ENCODE measurements at regions not wholly inside any gene's neighbourhood (a gene's known extent, or its start where the extent isn't known, plus 50 kb on each side); places are given as distances from the start of the nearest gene placed in this dataset.

DNA sequence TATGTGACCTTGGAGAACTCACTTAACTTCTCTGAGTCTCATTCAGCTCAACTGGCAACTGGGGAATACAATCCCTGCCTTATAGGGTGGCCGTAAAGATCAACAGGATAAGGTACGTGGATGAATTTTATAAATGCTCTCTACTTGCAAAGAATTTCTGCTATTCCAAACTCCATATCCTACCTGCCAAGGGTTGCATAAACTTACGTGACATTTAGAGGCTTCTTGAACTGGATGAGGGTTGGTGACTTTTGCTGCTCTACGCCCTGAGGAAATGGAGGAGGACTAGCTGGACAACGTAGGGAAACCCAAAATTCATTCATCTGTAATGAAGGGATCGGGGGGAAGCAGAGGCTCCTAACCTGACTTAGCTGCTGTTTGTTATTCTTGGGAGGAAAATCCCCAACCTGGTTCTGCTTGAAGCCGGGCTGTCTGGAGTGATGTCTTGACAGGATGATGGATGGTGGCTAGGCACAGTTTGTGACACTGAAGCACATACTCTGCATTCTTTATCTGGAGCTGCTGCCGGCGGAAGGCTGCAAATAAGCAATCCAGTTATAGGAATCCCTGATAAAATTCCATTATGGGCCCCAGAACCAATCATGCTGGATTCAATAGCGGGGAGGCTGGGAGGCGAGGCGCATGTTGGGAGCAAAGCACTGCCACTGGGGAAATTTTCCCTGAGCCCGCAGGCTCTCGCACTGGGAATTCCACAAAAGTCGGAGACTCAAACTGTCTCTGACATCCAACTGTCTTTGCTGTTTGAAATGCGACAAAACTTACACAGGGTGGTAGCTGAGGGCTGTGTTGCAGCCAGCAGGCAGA, 94.7 kb upstream of the SDK2 start (continued):
- TF ChIP-seq, protein P1, sequence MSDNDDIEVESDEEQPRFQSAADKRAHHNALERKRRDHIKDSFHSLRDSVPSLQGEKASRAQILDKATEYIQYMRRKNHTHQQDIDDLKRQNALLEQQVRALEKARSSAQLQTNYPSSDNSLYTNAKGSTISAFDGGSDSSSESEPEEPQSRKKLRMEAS (IDR thresholded peaks at IDR 0.05) = no peak
- TF ChIP-seq NANOG (IDR thresholded peaks at IDR 0.05; ENCODE audit: insufficient read depth, low read depth, low read length, poor library complexity, severe bottlenecking) = no peak
- no peak for TF ChIP-seq SIRT6 (IDR thresholded peaks at IDR 0.05; ENCODE audit: low read length)
- no peak for TF ChIP-seq SP4 (IDR thresholded peaks at IDR 0.05; ENCODE audit: low read length)
- TF ChIP-seq, protein P2, sequence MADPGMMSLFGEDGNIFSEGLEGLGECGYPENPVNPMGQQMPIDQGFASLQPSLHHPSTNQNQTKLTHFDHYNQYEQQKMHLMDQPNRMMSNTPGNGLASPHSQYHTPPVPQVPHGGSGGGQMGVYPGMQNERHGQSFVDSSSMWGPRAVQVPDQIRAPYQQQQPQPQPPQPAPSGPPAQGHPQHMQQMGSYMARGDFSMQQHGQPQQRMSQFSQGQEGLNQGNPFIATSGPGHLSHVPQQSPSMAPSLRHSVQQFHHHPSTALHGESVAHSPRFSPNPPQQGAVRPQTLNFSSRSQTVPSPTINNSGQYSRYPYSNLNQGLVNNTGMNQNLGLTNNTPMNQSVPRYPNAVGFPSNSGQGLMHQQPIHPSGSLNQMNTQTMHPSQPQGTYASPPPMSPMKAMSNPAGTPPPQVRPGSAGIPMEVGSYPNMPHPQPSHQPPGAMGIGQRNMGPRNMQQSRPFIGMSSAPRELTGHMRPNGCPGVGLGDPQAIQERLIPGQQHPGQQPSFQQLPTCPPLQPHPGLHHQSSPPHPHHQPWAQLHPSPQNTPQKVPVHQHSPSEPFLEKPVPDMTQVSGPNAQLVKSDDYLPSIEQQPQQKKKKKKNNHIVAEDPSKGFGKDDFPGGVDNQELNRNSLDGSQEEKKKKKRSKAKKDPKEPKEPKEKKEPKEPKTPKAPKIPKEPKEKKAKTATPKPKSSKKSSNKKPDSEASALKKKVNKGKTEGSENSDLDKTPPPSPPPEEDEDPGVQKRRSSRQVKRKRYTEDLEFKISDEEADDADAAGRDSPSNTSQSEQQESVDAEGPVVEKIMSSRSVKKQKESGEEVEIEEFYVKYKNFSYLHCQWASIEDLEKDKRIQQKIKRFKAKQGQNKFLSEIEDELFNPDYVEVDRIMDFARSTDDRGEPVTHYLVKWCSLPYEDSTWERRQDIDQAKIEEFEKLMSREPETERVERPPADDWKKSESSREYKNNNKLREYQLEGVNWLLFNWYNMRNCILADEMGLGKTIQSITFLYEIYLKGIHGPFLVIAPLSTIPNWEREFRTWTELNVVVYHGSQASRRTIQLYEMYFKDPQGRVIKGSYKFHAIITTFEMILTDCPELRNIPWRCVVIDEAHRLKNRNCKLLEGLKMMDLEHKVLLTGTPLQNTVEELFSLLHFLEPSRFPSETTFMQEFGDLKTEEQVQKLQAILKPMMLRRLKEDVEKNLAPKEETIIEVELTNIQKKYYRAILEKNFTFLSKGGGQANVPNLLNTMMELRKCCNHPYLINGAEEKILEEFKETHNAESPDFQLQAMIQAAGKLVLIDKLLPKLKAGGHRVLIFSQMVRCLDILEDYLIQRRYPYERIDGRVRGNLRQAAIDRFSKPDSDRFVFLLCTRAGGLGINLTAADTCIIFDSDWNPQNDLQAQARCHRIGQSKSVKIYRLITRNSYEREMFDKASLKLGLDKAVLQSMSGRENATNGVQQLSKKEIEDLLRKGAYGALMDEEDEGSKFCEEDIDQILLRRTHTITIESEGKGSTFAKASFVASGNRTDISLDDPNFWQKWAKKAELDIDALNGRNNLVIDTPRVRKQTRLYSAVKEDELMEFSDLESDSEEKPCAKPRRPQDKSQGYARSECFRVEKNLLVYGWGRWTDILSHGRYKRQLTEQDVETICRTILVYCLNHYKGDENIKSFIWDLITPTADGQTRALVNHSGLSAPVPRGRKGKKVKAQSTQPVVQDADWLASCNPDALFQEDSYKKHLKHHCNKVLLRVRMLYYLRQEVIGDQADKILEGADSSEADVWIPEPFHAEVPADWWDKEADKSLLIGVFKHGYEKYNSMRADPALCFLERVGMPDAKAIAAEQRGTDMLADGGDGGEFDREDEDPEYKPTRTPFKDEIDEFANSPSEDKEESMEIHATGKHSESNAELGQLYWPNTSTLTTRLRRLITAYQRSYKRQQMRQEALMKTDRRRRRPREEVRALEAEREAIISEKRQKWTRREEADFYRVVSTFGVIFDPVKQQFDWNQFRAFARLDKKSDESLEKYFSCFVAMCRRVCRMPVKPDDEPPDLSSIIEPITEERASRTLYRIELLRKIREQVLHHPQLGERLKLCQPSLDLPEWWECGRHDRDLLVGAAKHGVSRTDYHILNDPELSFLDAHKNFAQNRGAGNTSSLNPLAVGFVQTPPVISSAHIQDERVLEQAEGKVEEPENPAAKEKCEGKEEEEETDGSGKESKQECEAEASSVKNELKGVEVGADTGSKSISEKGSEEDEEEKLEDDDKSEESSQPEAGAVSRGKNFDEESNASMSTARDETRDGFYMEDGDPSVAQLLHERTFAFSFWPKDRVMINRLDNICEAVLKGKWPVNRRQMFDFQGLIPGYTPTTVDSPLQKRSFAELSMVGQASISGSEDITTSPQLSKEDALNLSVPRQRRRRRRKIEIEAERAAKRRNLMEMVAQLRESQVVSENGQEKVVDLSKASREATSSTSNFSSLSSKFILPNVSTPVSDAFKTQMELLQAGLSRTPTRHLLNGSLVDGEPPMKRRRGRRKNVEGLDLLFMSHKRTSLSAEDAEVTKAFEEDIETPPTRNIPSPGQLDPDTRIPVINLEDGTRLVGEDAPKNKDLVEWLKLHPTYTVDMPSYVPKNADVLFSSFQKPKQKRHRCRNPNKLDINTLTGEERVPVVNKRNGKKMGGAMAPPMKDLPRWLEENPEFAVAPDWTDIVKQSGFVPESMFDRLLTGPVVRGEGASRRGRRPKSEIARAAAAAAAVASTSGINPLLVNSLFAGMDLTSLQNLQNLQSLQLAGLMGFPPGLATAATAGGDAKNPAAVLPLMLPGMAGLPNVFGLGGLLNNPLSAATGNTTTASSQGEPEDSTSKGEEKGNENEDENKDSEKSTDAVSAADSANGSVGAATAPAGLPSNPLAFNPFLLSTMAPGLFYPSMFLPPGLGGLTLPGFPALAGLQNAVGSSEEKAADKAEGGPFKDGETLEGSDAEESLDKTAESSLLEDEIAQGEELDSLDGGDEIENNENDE (IDR thresholded peaks at IDR 0.05; ENCODE audit: insufficient replicate concordance, low read length) = no peak
- TF ChIP-seq TEAD4 (IDR thresholded peaks at IDR 0.05; ENCODE audit: low read depth, low read length) = no peak
- TF ChIP-seq SIX5 (IDR thresholded peaks at IDR 0.05; ENCODE audit: low read depth, low read length) = no peak
- TF ChIP-seq KDM5A (IDR thresholded peaks at IDR 0.05; ENCODE audit: low read length) = no peak
- TF ChIP-seq JUND (IDR thresholded peaks at IDR 0.05; ENCODE audit: low read length) = no peak
- TF ChIP-seq, protein P3, sequence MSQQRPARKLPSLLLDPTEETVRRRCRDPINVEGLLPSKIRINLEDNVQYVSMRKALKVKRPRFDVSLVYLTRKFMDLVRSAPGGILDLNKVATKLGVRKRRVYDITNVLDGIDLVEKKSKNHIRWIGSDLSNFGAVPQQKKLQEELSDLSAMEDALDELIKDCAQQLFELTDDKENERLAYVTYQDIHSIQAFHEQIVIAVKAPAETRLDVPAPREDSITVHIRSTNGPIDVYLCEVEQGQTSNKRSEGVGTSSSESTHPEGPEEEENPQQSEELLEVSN (IDR thresholded peaks at IDR 0.05) = no peak
